ENCODE measurements at regions not wholly inside any gene's neighbourhood (a gene's known extent, or its start where the extent isn't known, plus 50 kb on each side); places are given as distances from the start of the nearest gene placed in this dataset.

- no peak for TF ChIP-seq EGR1 (IDR thresholded peaks at IDR 0.05)
- TF ChIP-seq REST (IDR thresholded peaks at IDR 0.05; ENCODE audit: low read depth), result no peak
- no peak for TF ChIP-seq TCF12 (IDR thresholded peaks at IDR 0.05; ENCODE audit: low read depth)
- TF ChIP-seq CREB1 (IDR thresholded peaks at IDR 0.05; ENCODE audit: low read depth), result no peak
- TF ChIP-seq EP300 (IDR thresholded peaks at IDR 0.05; ENCODE audit: borderline replicate concordance), result no peak
- no peak for TF ChIP-seq YY1 (IDR thresholded peaks at IDR 0.05; ENCODE audit: low read depth)
- TF ChIP-seq USF1 (IDR thresholded peaks at IDR 0.05), result no peak
- no peak for TF ChIP-seq ZBTB7A (IDR thresholded peaks at IDR 0.05; ENCODE audit: low read depth)
- TF ChIP-seq TAF1 (IDR thresholded peaks at IDR 0.05; ENCODE audit: low read depth), result no peak
- TF ChIP-seq TEAD4 (IDR thresholded peaks at IDR 0.05), result no peak
- TF ChIP-seq FOXM1 (IDR thresholded peaks at IDR 0.05; ENCODE audit: borderline replicate concordance, low read depth), result no peak
- TF ChIP-seq MAX (IDR thresholded peaks at IDR 0.05), result no peak
These were observed 89.2 kb upstream of the E2F8 start for GRCh38 chr11:19329970-19330369.

GRCh38 chr11:19328586-19329311, 88.0 kb upstream of the E2F8 start:
- TF ChIP-seq FOXM1 (IDR thresholded peaks at IDR 0.05; ENCODE audit: borderline replicate concordance, low read depth) (no peak), TAF1 (IDR thresholded peaks at IDR 0.05; ENCODE audit: low read depth) (no peak), NFIC (IDR thresholded peaks at IDR 0.05) (no peak), USF1 (IDR thresholded peaks at IDR 0.05) (no peak), ZBTB7A (IDR thresholded peaks at IDR 0.05; ENCODE audit: low read depth) (no peak), REST (IDR thresholded peaks at IDR 0.05; ENCODE audit: low read depth) (no peak), TEAD4 (IDR thresholded peaks at IDR 0.05) (no peak), MAX (IDR thresholded peaks at IDR 0.05) (no peak)

- TF ChIP-seq MAX (IDR thresholded peaks at IDR 0.05) (no peak), EP300 (IDR thresholded peaks at IDR 0.05; ENCODE audit: borderline replicate concordance) (no peak), REST (IDR thresholded peaks at IDR 0.05; ENCODE audit: low read depth) (no peak), NFIC (IDR thresholded peaks at IDR 0.05) (no peak), CREB1 (IDR thresholded peaks at IDR 0.05; ENCODE audit: low read depth) (no peak), TCF12 (IDR thresholded peaks at IDR 0.05; ENCODE audit: low read depth) (no peak), CEBPB (IDR thresholded peaks at IDR 0.05) (no peak), YY1 (IDR thresholded peaks at IDR 0.05; ENCODE audit: low read depth) (no peak), EGR1 (IDR thresholded peaks at IDR 0.05) (no peak), RAD21 (IDR thresholded peaks at IDR 0.05; ENCODE audit: low read depth) (no peak), TAF1 (IDR thresholded peaks at IDR 0.05; ENCODE audit: low read depth) (no peak), TEAD4 (IDR thresholded peaks at IDR 0.05) (no peak), ZBTB7A (IDR thresholded peaks at IDR 0.05; ENCODE audit: low read depth) (no peak), FOXM1 (IDR thresholded peaks at IDR 0.05; ENCODE audit: borderline replicate concordance, low read depth) (no peak), USF1 (IDR thresholded peaks at IDR 0.05) (no peak)
These were observed 86.5 kb upstream of the E2F8 start for GRCh38 chr11:19327280-19327679.

- TF ChIP-seq FOXM1 (IDR thresholded peaks at IDR 0.05; ENCODE audit: borderline replicate concordance, low read depth) (no peak), CEBPB (IDR thresholded peaks at IDR 0.05) (no peak), EGR1 (IDR thresholded peaks at IDR 0.05) (no peak), REST (IDR thresholded peaks at IDR 0.05; ENCODE audit: low read depth) (no peak), YY1 (IDR thresholded peaks at IDR 0.05; ENCODE audit: low read depth) (no peak), RAD21 (IDR thresholded peaks at IDR 0.05; ENCODE audit: low read depth) (no peak), TAF1 (IDR thresholded peaks at IDR 0.05; ENCODE audit: low read depth) (no peak), USF1 (IDR thresholded peaks at IDR 0.05) (no peak), EP300 (IDR thresholded peaks at IDR 0.05; ENCODE audit: borderline replicate concordance) (no peak), TEAD4 (IDR thresholded peaks at IDR 0.05) (no peak), MAX (IDR thresholded peaks at IDR 0.05) (no peak), TCF12 (IDR thresholded peaks at IDR 0.05; ENCODE audit: low read depth) (no peak), ZBTB7A (IDR thresholded peaks at IDR 0.05; ENCODE audit: low read depth) (no peak), CREB1 (IDR thresholded peaks at IDR 0.05; ENCODE audit: low read depth) (no peak), NFIC (IDR thresholded peaks at IDR 0.05) (no peak)
These were observed 85.8 kb upstream of the E2F8 start for GRCh38 chr11:19326499-19326898.

Measured in Ishikawa (cell line).